ENCODE measurements at regions not wholly inside any gene's neighbourhood (a gene's known extent, or its start where the extent isn't known, plus 50 kb on each side); places are given as distances from the start of the nearest gene placed in this dataset.

DNA sequence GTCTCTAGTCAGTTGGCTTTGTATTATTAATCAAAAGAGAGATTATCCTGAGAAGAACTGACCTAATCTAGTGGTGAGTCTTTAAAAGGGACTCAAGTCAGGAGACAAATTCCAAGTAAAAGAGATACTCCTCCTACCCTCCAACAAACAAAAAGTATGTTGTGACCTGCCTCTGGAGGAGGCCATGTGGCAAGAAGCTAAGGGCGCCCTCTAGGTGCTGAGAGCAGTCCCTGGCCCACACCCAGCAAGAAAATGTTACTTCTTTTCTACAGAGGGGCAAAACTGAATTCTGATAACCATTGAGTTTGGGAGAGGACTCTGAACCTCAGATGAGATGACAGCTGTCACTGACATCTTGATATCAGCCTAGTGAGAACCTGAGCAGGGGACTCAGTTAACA lies 953.6 kb upstream of the AGA start:
- Histone ChIP-seq H3K4me3 (replicated peaks; ENCODE audit: insufficient read depth, low read length) (no peak overlapping the region), H3K27me3 (ENCODE audit: insufficient read depth, poor library complexity, severe bottlenecking) (no peaks in the 10 kb centered on the region), H3K27ac (replicated peaks) (no peak overlapping the region)
- no peak for DNase-seq (ENCODE audit: low read depth in 1 of 2, low spot score in 1 of 2)
- no peak for TF ChIP-seq REST (IDR thresholded peaks at IDR 0.05; ENCODE audit: insufficient replicate concordance, low read depth)
- TF ChIP-seq, protein P1, sequence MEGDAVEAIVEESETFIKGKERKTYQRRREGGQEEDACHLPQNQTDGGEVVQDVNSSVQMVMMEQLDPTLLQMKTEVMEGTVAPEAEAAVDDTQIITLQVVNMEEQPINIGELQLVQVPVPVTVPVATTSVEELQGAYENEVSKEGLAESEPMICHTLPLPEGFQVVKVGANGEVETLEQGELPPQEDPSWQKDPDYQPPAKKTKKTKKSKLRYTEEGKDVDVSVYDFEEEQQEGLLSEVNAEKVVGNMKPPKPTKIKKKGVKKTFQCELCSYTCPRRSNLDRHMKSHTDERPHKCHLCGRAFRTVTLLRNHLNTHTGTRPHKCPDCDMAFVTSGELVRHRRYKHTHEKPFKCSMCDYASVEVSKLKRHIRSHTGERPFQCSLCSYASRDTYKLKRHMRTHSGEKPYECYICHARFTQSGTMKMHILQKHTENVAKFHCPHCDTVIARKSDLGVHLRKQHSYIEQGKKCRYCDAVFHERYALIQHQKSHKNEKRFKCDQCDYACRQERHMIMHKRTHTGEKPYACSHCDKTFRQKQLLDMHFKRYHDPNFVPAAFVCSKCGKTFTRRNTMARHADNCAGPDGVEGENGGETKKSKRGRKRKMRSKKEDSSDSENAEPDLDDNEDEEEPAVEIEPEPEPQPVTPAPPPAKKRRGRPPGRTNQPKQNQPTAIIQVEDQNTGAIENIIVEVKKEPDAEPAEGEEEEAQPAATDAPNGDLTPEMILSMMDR (IDR thresholded peaks at IDR 0.05; ENCODE audit: insufficient read depth, low read length), result no peak
- no peak for TF ChIP-seq POLR2AphosphoS5 (IDR thresholded peaks at IDR 0.05; ENCODE audit: low read depth)
- TF ChIP-seq GABPA (IDR thresholded peaks at IDR 0.05; ENCODE audit: low read depth), result no peak
- no peak for TF ChIP-seq SPI1 (IDR thresholded peaks at IDR 0.05; ENCODE audit: borderline replicate concordance, low read depth)

DNA sequence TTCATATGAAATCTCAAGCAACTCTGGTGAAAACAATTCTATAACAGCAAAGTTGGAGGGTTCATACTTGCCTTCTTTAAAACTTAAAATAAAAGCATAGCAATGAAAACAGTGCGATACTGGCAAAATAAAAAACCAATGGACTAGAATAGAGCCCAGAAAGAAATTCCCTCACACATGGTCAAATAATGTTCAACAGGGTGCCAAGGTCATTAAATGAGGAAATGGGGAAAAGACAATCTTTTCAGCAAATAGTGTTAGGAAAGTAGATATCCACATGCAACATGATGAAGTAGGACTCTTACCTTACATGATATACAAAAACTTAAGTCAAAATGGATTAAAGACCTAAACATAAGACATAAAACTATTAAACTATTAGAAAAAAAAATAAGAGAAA lies 970.2 kb upstream of the AGA start:
- no peak for DNase-seq (ENCODE audit: low read depth in 1 of 2, low spot score in 1 of 2)
- TF ChIP-seq GABPA (IDR thresholded peaks at IDR 0.05; ENCODE audit: low read depth), result no peak
- no peak for TF ChIP-seq SPI1 (IDR thresholded peaks at IDR 0.05; ENCODE audit: borderline replicate concordance, low read depth)
- no peak for TF ChIP-seq POLR2AphosphoS5 (IDR thresholded peaks at IDR 0.05; ENCODE audit: low read depth)
- no peak for TF ChIP-seq REST (IDR thresholded peaks at IDR 0.05; ENCODE audit: insufficient replicate concordance, low read depth)
- TF ChIP-seq, protein P1 (IDR thresholded peaks at IDR 0.05; ENCODE audit: insufficient read depth, low read length), result no peak
- no peak overlapping the region for H3K27ac ChIP-seq (replicated peaks)
- H3K27me3 ChIP-seq (ENCODE audit: insufficient read depth, poor library complexity, severe bottlenecking), result no peaks in the 10 kb centered on the region
- no peak overlapping the region for H3K4me3 ChIP-seq (replicated peaks; ENCODE audit: insufficient read depth, low read length)

DNA sequence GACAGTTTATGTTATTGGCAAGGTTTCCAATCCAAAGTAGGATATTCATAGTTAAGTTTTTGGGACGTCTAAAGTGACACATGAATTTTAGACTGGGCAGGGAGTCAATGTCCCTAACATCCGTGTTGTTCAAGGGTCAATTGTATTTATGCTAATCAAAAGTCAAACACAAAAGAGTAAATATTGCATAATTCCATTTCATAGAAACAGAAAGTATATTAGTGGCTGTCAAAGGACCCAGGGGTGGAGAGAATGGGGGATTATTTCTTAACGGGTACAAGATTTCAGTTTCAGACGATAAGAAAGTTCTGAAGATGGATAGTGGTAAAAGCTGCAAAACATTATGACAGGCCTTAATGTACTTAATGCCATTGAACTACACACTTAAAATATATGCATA lies 971.8 kb upstream of the AGA start:
- no peak overlapping the region for H3K4me3 ChIP-seq (replicated peaks; ENCODE audit: insufficient read depth, low read length)
- H3K27me3 ChIP-seq (ENCODE audit: insufficient read depth, poor library complexity, severe bottlenecking), result no peaks in the 10 kb centered on the region
- H3K27ac ChIP-seq (replicated peaks), result no peak overlapping the region
- DNase-seq (ENCODE audit: low read depth in 1 of 2, low spot score in 1 of 2), result no peak
- TF ChIP-seq GABPA (IDR thresholded peaks at IDR 0.05; ENCODE audit: low read depth) (no peak), POLR2AphosphoS5 (IDR thresholded peaks at IDR 0.05; ENCODE audit: low read depth) (no peak), SPI1 (IDR thresholded peaks at IDR 0.05; ENCODE audit: borderline replicate concordance, low read depth) (no peak)
- TF ChIP-seq, protein P1 (IDR thresholded peaks at IDR 0.05; ENCODE audit: insufficient read depth, low read length), result no peak

GRCh38 chr4:178414881-178415446 lies 972.7 kb upstream of the AGA start:
- TF ChIP-seq GABPA (IDR thresholded peaks at IDR 0.05; ENCODE audit: low read depth), result no peak
- TF ChIP-seq, protein P1 (IDR thresholded peaks at IDR 0.05; ENCODE audit: insufficient read depth, low read length), result no peak
- TF ChIP-seq SPI1 (IDR thresholded peaks at IDR 0.05; ENCODE audit: borderline replicate concordance, low read depth), result no peak
- no peak for TF ChIP-seq POLR2AphosphoS5 (IDR thresholded peaks at IDR 0.05; ENCODE audit: low read depth)
- TF ChIP-seq REST (IDR thresholded peaks at IDR 0.05; ENCODE audit: insufficient replicate concordance, low read depth), result no peak
- H3K27ac ChIP-seq (replicated peaks), result no peak overlapping the region
- H3K27me3 ChIP-seq (ENCODE audit: insufficient read depth, poor library complexity, severe bottlenecking), result no peaks in the 10 kb centered on the region
- no peak overlapping the region for H3K4me3 ChIP-seq (replicated peaks; ENCODE audit: insufficient read depth, low read length)
- DNase-seq (ENCODE audit: low read depth in 1 of 2, low spot score in 1 of 2), result no peak

Data from HL-60 (cell line).